ENCODE measurements at regions not wholly inside any gene's neighbourhood (a gene's known extent, or its start where the extent isn't known, plus 50 kb on each side); places are given as distances from the start of the nearest gene placed in this dataset.

- TF ChIP-seq CTCF (conservative IDR thresholded peaks at IDR 0.05; ENCODE audit: low read depth, low read length) (no peak), POLR2A (IDR thresholded peaks at IDR 0.05; ENCODE audit: low read depth, low read length) (no peak), RFX5 (IDR thresholded peaks at IDR 0.05; ENCODE audit: low read depth, low read length) (no peak), RAD21 (IDR thresholded peaks at IDR 0.05; ENCODE audit: low read length) (no peak), CEBPB (IDR thresholded peaks at IDR 0.05; ENCODE audit: low read depth, low read length) (no peak), MAFK (IDR thresholded peaks at IDR 0.05; ENCODE audit: low read depth, low read length) (no peak)
Observed at GRCh38 chr10:8235253-8236027, 181.0 kb downstream of the GATA3 start.

Measured in IMR-90 (cell line).